GM23338 (cell line): ENCODE measurements at regions not wholly inside any gene's neighbourhood (a gene's known extent, or its start where the extent isn't known, plus 50 kb on each side); places are given as distances from the start of the nearest gene placed in this dataset.

Experiments
- CREB1 ChIP-seq: fragments of 250-450 bp; sonication (Bioruptor Pico); IDR thresholded peaks from 2 replicates; pipeline ENCODE4 v1.5.0; 2020; ENCODE audit warnings: low read depth, mild to moderate bottlenecking, moderate library complexity
- CTCF ChIP-seq, 2 experiments: fragments of 200-600 bp in 1 of 2; sonication (generic) in 1 of 2; conservative IDR thresholded peaks; 2 replicates each; pipeline versions ENCODE4 v1.5.1 to v1.6.1; 2016 to 2017; ENCODE audit warnings: antibody characterized with exemption in 2 of 2, low read depth in 2 of 2, mild to moderate bottlenecking in 2 of 2, moderate library complexity in 1 of 2
- EZH2 ChIP-seq: fragments of 200-600 bp; sonication (generic); IDR thresholded peaks from one replicate; pipeline ENCODE4 v1.8.0; 2017; ENCODE audit warnings: antibody characterized with exemption, mild to moderate bottlenecking, low read depth; ENCODE audit not compliant: unreplicated experiment
- EZH2phosphoT487 ChIP-seq: fragments of 200-600 bp; sonication (generic); IDR thresholded peaks from one replicate; pipeline ENCODE4 v1.8.1; 2018; ENCODE audit warnings: antibody characterized with exemption; ENCODE audit not compliant: unreplicated experiment
- JUNB ChIP-seq: IDR thresholded peaks from one replicate; pipeline ENCODE4 v1.6.1; 2016; ENCODE audit warnings: antibody characterized with exemption; ENCODE audit not compliant: unreplicated experiment
- POLR2AphosphoS5 ChIP-seq: IDR thresholded peaks from 2 replicates; pipeline ENCODE4 v1.6.1; 2016; ENCODE audit warnings: antibody characterized with exemption, low read depth
- REST ChIP-seq: IDR thresholded peaks from one replicate; pipeline ENCODE4 v1.6.1; 2018; ENCODE audit warnings: antibody characterized with exemption; ENCODE audit not compliant: unreplicated experiment
- ZNF114 ChIP-seq: fragments of 250-450 bp; sonication (Bioruptor Pico); IDR thresholded peaks from 2 replicates; pipeline ENCODE4 v1.5.0; 2020; ENCODE audit warnings: mild to moderate bottlenecking, moderate library complexity
- ZNF331 ChIP-seq: fragments of 250-450 bp; sonication (Bioruptor Pico); IDR thresholded peaks from 2 replicates; pipeline ENCODE4 v1.5.0; 2020; ENCODE audit warnings: low read depth, mild to moderate bottlenecking, moderate library complexity
- TF ChIP-seq, protein P1 (sequence below): IDR thresholded peaks from 2 replicates; pipeline ENCODE4 v1.6.1; 2016; ENCODE audit warnings: antibody characterized with exemption

DNA sequence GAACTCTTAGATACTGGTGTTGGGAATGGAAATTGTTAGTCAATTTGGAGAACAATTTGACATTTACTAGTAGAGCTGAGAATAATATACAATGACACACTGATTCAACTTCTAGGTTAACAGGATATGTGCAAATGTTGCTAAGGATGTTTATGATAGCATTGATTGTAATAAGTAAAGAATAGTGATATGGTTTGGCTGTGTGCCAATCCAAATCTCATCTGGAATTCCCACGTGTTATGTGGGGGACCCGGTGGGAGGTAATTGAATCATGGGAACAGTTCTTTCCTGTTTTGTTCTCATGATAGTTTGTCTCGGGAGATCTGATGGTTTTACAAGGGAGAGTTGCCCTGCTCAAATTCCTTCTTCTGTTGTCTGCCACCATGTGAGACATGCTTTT, 302.4 kb upstream of the TMPRSS15 start:
- TF ChIP-seq CTCF (conservative IDR thresholded peaks at IDR 0.05; ENCODE audit: low read depth in 2 of 2) (no peak), REST (no peak), EZH2 (no peak), POLR2AphosphoS5 (no peak), CREB1 (CRISPR knock-in tag) (no peak), JUNB (no peak), EZH2phosphoT487 (no peak), ZNF114 (CRISPR knock-in tag) (no peak), ZNF331 (CRISPR knock-in tag) (no peak)
- TF ChIP-seq, protein P1, sequence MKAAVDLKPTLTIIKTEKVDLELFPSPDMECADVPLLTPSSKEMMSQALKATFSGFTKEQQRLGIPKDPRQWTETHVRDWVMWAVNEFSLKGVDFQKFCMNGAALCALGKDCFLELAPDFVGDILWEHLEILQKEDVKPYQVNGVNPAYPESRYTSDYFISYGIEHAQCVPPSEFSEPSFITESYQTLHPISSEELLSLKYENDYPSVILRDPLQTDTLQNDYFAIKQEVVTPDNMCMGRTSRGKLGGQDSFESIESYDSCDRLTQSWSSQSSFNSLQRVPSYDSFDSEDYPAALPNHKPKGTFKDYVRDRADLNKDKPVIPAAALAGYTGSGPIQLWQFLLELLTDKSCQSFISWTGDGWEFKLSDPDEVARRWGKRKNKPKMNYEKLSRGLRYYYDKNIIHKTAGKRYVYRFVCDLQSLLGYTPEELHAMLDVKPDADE, result no peak
